ENCODE measurements at regions not wholly inside any gene's neighbourhood (a gene's known extent, or its start where the extent isn't known, plus 50 kb on each side); places are given as distances from the start of the nearest gene placed in this dataset.

DNA sequence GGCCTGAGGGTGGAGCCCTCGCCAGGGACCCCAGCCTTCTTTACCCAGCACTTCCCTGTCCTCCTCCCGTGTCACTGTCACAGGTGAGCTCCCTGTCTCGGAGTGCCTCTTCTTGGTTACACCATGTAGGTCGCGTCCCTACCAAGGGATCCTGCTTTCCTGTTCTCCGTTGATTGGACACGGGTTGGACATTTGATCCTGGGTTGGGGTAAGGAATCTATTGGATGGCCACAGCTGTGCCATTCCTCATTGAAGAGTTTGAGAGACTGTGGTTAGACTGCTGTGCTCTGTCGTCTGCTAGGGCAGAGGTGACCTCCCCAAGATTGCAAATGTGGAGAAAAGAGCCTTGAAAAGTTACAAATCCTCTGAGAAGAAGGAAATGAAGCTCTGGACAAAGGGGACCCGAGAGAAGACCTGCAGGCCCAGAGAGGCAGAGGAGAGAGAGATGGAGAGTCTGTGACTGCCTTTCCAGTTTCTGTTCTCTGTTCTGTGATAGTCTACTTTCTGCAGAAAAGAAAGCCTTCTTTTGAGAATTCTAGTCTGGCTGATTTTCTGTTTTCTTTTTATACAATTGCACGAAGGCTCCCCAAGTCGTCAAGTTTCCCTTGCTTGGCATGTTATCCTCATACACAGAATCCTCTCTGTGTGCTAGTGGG lies 325.7 kb upstream of the RGMA start:
- Histone ChIP-seq H3K27ac (replicated peaks) (no peak overlapping the region), H3K4me3 (replicated peaks; ENCODE audit: insufficient read depth, low read length) (no peak overlapping the region), H3K27me3 (ENCODE audit: insufficient read depth, poor library complexity, severe bottlenecking) (no peaks in the 10 kb centered on the region)
- no peak for TF ChIP-seq GABPA (IDR thresholded peaks at IDR 0.05; ENCODE audit: low read depth)
- DNase-seq (ENCODE audit: low read depth in 1 of 2, low spot score in 1 of 2): no peak

DNA sequence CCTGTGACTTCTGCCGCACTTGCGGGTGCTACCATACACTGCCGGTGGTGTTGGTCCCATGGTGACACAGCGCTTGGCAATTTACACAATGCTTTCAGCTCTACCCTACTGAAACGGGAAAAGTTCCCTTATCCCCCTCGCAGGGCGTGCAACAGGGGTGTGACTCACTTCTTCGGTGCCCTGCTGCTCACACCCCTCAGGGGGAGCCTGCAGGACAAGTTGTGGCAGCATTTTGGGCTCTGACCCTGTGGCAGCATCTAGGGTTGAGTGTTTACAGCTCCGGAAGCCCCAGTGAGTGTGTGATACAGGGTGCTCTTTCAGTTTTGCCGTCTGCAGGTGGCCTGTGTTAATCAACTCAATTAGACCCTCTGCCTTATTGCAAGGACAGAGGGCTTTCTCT lies 324.7 kb upstream of the RGMA start:
- TF ChIP-seq, protein P1, sequence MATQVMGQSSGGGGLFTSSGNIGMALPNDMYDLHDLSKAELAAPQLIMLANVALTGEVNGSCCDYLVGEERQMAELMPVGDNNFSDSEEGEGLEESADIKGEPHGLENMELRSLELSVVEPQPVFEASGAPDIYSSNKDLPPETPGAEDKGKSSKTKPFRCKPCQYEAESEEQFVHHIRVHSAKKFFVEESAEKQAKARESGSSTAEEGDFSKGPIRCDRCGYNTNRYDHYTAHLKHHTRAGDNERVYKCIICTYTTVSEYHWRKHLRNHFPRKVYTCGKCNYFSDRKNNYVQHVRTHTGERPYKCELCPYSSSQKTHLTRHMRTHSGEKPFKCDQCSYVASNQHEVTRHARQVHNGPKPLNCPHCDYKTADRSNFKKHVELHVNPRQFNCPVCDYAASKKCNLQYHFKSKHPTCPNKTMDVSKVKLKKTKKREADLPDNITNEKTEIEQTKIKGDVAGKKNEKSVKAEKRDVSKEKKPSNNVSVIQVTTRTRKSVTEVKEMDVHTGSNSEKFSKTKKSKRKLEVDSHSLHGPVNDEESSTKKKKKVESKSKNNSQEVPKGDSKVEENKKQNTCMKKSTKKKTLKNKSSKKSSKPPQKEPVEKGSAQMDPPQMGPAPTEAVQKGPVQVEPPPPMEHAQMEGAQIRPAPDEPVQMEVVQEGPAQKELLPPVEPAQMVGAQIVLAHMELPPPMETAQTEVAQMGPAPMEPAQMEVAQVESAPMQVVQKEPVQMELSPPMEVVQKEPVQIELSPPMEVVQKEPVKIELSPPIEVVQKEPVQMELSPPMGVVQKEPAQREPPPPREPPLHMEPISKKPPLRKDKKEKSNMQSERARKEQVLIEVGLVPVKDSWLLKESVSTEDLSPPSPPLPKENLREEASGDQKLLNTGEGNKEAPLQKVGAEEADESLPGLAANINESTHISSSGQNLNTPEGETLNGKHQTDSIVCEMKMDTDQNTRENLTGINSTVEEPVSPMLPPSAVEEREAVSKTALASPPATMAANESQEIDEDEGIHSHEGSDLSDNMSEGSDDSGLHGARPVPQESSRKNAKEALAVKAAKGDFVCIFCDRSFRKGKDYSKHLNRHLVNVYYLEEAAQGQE (IDR thresholded peaks at IDR 0.05; ENCODE audit: insufficient replicate concordance, low read depth): no peak
- no peak for TF ChIP-seq SPI1 (IDR thresholded peaks at IDR 0.05; ENCODE audit: borderline replicate concordance, low read depth)
- no peak for TF ChIP-seq POLR2AphosphoS5 (IDR thresholded peaks at IDR 0.05; ENCODE audit: low read depth)
- TF ChIP-seq, protein P2, sequence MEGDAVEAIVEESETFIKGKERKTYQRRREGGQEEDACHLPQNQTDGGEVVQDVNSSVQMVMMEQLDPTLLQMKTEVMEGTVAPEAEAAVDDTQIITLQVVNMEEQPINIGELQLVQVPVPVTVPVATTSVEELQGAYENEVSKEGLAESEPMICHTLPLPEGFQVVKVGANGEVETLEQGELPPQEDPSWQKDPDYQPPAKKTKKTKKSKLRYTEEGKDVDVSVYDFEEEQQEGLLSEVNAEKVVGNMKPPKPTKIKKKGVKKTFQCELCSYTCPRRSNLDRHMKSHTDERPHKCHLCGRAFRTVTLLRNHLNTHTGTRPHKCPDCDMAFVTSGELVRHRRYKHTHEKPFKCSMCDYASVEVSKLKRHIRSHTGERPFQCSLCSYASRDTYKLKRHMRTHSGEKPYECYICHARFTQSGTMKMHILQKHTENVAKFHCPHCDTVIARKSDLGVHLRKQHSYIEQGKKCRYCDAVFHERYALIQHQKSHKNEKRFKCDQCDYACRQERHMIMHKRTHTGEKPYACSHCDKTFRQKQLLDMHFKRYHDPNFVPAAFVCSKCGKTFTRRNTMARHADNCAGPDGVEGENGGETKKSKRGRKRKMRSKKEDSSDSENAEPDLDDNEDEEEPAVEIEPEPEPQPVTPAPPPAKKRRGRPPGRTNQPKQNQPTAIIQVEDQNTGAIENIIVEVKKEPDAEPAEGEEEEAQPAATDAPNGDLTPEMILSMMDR (IDR thresholded peaks at IDR 0.05; ENCODE audit: insufficient read depth, low read length): no peak
- no peak for TF ChIP-seq GABPA (IDR thresholded peaks at IDR 0.05; ENCODE audit: low read depth)
- H3K4me3 ChIP-seq (replicated peaks; ENCODE audit: insufficient read depth, low read length): no peak overlapping the region
- no peak overlapping the region for H3K27ac ChIP-seq (replicated peaks)
- no peaks in the 10 kb centered on the region for H3K27me3 ChIP-seq (ENCODE audit: insufficient read depth, poor library complexity, severe bottlenecking)
- no peak for DNase-seq (ENCODE audit: low read depth in 1 of 2, low spot score in 1 of 2)

DNA sequence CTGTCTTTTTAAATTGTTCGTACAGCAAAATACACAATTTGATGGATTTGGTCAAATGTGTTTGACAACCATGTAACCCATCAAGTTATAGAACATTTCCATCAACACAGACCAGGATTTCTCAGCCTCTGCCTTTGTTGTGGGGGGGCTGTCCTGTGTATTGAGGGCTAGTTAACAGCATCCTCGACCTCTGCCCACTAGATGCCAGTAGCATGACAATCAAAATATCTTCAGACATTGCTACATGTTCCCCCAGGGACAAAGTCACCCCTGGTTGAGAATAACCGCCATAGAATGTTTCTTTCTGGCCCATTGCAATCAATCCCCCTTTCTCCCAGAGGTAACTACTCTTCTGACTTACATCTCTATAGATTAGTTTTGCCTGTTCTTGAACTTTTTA lies 310.1 kb upstream of the RGMA start:
- DNase-seq (ENCODE audit: low read depth in 1 of 2, low spot score in 1 of 2): no peak
- Histone ChIP-seq H3K27me3 (ENCODE audit: insufficient read depth, poor library complexity, severe bottlenecking) (no peaks in the 10 kb centered on the region), H3K4me3 (replicated peaks; ENCODE audit: insufficient read depth, low read length) (no peak overlapping the region), H3K27ac (replicated peaks) (no peak overlapping the region)
- TF ChIP-seq, protein P2 (IDR thresholded peaks at IDR 0.05; ENCODE audit: insufficient read depth, low read length): no peak
- TF ChIP-seq SPI1 (IDR thresholded peaks at IDR 0.05; ENCODE audit: borderline replicate concordance, low read depth) (no peak), GABPA (IDR thresholded peaks at IDR 0.05; ENCODE audit: low read depth) (no peak), POLR2AphosphoS5 (IDR thresholded peaks at IDR 0.05; ENCODE audit: low read depth) (no peak)
- TF ChIP-seq, protein P1 (IDR thresholded peaks at IDR 0.05; ENCODE audit: insufficient replicate concordance, low read depth): no peak

DNA sequence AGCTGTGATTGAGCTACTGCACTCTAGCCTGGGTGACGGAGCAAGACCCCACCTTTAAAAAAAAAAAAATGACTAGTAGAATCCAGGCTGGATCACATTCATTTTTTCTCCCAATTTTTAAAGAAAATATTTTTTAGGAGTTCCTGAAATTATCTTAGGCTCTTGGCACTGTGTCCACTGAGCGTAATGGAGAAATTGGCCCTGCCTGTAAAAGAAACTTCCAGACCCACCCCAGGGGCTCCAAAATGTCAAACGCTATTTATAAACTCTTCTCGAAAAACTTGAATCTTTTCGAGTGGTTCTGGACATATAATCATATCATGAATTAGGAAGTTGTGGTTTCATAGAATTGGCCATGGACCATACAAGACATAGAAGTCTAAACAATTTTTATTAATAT lies 300.2 kb upstream of the RGMA start:
- TF ChIP-seq, protein P1 (IDR thresholded peaks at IDR 0.05; ENCODE audit: insufficient replicate concordance, low read depth): no peak
- TF ChIP-seq, protein P2 (IDR thresholded peaks at IDR 0.05; ENCODE audit: insufficient read depth, low read length): no peak
- Histone ChIP-seq H3K27me3 (ENCODE audit: insufficient read depth, poor library complexity, severe bottlenecking) (no peaks in the 10 kb centered on the region), H3K27ac (replicated peaks) (no peak overlapping the region), H3K4me3 (replicated peaks; ENCODE audit: insufficient read depth, low read length) (no peak overlapping the region)
- no peak for DNase-seq (ENCODE audit: low read depth in 1 of 2, low spot score in 1 of 2)

Data from HL-60 (cell line).